ENCODE measurements at regions not wholly inside any gene's neighbourhood (a gene's known extent, or its start where the extent isn't known, plus 50 kb on each side); places are given as distances from the start of the nearest gene placed in this dataset.

DNA sequence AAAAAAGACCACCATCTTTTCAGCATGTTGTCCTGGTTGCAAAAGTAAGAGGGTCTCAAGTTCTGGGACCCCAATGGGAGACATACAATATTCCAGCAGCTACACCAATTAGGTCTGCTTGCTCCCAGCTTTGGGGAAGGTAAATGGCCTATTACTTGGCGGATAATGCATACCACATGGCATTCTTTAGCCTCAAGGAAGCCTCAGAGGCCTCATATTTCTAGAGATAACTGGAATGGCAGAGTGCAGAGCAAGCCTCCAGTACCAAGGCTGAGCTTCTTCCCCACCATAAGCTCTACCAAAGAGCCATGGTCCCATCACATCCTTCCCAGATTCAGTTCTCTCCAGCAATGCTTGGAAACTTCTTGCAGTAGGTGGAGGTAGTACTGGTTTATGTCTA is 493.8 kb downstream of the SHQ1 start:
- Mint-ChIP-seq H3K4me3 (ENCODE audit: unreplicated experiment) (no peak overlapping the region), H3K27ac (ENCODE audit: unreplicated experiment) (no peak overlapping the region), H3K36me3 (ENCODE audit: unreplicated experiment) (no peaks in the 10 kb centered on the region), H3K4me1 (ENCODE audit: unreplicated experiment) (peaks cover 9% of the 10 kb centered on the region), H3K27me3 (ENCODE audit: unreplicated experiment) (no peaks in the 10 kb centered on the region), H3K9me3 (ENCODE audit: unreplicated experiment) (peaks cover 5% of the 10 kb centered on the region)
- DNase-seq (ENCODE audit: extremely low spot score, unreplicated experiment), result no peak
- TF ChIP-seq, protein P1, sequence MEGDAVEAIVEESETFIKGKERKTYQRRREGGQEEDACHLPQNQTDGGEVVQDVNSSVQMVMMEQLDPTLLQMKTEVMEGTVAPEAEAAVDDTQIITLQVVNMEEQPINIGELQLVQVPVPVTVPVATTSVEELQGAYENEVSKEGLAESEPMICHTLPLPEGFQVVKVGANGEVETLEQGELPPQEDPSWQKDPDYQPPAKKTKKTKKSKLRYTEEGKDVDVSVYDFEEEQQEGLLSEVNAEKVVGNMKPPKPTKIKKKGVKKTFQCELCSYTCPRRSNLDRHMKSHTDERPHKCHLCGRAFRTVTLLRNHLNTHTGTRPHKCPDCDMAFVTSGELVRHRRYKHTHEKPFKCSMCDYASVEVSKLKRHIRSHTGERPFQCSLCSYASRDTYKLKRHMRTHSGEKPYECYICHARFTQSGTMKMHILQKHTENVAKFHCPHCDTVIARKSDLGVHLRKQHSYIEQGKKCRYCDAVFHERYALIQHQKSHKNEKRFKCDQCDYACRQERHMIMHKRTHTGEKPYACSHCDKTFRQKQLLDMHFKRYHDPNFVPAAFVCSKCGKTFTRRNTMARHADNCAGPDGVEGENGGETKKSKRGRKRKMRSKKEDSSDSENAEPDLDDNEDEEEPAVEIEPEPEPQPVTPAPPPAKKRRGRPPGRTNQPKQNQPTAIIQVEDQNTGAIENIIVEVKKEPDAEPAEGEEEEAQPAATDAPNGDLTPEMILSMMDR (IDR thresholded peaks at IDR 0.05), result no peak

DNA sequence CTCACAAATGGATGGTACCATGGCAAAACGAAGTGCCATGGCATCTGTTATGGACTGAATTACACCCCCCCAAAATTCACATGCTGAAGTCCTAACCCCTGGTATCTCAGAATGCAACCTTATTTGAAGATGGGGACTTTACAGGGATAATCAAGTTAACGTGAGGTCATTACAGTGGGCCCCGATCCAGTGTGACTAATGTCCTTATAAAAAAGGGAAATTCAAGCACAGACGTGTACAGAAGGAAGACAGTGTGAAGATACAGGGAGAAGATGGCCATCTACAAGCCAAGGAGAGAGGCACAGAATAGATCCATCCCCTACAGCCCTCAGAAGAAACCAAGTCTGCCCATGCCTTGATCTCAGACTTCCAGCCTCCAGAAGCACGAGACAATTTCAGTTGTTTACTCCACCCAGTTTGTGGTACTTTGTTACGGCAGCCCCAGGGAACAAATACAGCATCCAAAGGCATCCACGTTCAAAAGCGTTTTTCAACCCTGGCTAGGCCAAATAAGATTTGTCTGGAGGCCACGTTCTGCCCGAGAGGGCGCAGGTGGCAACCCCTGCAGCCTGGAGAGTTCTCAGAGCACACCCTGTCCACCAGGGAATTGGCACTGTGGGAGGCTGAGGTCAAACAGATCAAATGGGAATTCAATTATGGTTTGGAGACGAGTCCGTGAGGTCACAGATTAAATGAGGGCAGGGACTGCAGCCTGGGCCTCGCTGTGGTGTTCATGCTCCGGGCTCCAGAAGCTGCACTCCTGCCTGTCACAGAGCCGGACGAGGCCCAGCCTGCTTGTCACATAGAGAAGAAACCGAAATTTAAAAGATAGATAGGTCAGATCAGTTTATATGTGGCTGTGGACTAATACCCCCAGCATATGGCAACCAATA is 494.8 kb downstream of the SHQ1 start:
- no peak overlapping the region for H3K4me3 Mint-ChIP-seq (ENCODE audit: unreplicated experiment)
- H3K36me3 Mint-ChIP-seq (ENCODE audit: unreplicated experiment), result no peaks in the 10 kb centered on the region
- no peak overlapping the region for H3K27ac Mint-ChIP-seq (ENCODE audit: unreplicated experiment)
- peaks cover 15% of the 10 kb centered on the region for H3K4me1 Mint-ChIP-seq (ENCODE audit: unreplicated experiment)
- no peaks in the 10 kb centered on the region for H3K9me3 Mint-ChIP-seq (ENCODE audit: unreplicated experiment)
- TF ChIP-seq, protein P1 (IDR thresholded peaks at IDR 0.05), result no peak
- DNase-seq (ENCODE audit: extremely low spot score, unreplicated experiment), result no peak
- no peaks in the 10 kb centered on the region for H3K27me3 Mint-ChIP-seq (ENCODE audit: unreplicated experiment)

DNA sequence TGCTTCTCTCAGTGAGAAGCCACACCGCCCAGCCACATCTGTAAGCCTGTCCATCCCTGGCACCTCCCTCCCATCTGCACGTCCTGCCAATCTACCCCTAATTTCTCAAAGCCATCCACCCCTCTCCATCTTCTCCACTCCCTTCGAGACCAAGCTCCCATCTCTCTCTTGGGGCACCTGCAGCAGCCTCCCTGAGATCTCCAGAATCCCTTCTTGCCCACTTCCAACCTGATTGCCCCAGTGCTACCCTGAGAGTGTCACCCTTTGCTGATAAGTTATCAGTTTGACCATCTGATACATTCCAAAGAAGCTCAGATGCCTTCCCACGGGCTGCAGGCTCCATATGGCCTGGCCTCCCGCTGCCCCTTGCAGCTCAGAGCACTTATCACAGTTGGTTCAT is 496.1 kb downstream of the SHQ1 start:
- DNase-seq (ENCODE audit: extremely low spot score, unreplicated experiment), result no peak
- TF ChIP-seq, protein P1 (IDR thresholded peaks at IDR 0.05), result no peak
- H3K4me3 Mint-ChIP-seq (ENCODE audit: unreplicated experiment), result no peak overlapping the region
- no peaks in the 10 kb centered on the region for H3K36me3 Mint-ChIP-seq (ENCODE audit: unreplicated experiment)
- H3K27ac Mint-ChIP-seq (ENCODE audit: unreplicated experiment), result no peak overlapping the region
- H3K27me3 Mint-ChIP-seq (ENCODE audit: unreplicated experiment), result no peaks in the 10 kb centered on the region
- peaks cover 28% of the 10 kb centered on the region for H3K4me1 Mint-ChIP-seq (ENCODE audit: unreplicated experiment)
- H3K9me3 Mint-ChIP-seq (ENCODE audit: unreplicated experiment), result no peaks in the 10 kb centered on the region

DNA sequence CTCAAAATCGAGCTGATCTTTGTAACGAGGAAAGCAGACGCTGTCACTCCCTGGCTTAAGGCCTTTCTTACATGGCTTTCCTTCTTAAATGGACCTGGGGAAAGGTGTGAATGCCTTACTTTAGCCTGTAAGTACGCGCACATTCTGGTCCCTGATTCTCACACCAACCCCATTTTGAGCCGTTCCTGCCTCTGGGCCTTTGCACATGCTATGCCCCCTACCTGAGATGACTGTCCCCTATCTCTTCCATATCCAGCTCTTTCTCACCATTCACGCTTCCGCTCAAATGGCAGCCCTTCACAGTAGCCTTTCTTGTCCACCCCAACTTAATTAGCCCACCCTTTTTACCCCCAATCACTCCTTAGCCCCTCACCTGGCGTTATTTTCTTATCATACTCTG is 496.7 kb downstream of the SHQ1 start:
- Mint-ChIP-seq H3K27me3 (ENCODE audit: unreplicated experiment) (no peaks in the 10 kb centered on the region), H3K9me3 (ENCODE audit: unreplicated experiment) (no peaks in the 10 kb centered on the region), H3K4me1 (ENCODE audit: unreplicated experiment) (peaks cover 34% of the 10 kb centered on the region), H3K4me3 (ENCODE audit: unreplicated experiment) (no peak overlapping the region), H3K27ac (ENCODE audit: unreplicated experiment) (no peak overlapping the region), H3K36me3 (ENCODE audit: unreplicated experiment) (no peaks in the 10 kb centered on the region)
- TF ChIP-seq, protein P1 (IDR thresholded peaks at IDR 0.05), result no peak
- no peak for DNase-seq (ENCODE audit: extremely low spot score, unreplicated experiment)

GRCh38 chr3:72350761-72351505 is 497.3 kb downstream of the SHQ1 start:
- Mint-ChIP-seq H3K27me3 (ENCODE audit: unreplicated experiment) (no peaks in the 10 kb centered on the region), H3K4me3 (ENCODE audit: unreplicated experiment) (no peak overlapping the region), H3K4me1 (ENCODE audit: unreplicated experiment) (peaks cover 40% of the 10 kb centered on the region), H3K9me3 (ENCODE audit: unreplicated experiment) (no peaks in the 10 kb centered on the region), H3K36me3 (ENCODE audit: unreplicated experiment) (no peaks in the 10 kb centered on the region), H3K27ac (ENCODE audit: unreplicated experiment) (no peak overlapping the region)
- no peak for DNase-seq (ENCODE audit: extremely low spot score, unreplicated experiment)
- TF ChIP-seq, protein P1 (IDR thresholded peaks at IDR 0.05), result no peak

All from osteocyte (in vitro differentiated cells).